ENCODE measurements at regions not wholly inside any gene's neighbourhood (a gene's known extent, or its start where the extent isn't known, plus 50 kb on each side); places are given as distances from the start of the nearest gene placed in this dataset.

GRCh38 chr9:99743006-99743405 is 78.7 kb upstream of the NR4A3 start:
- no peak overlapping the region for H4K5ac ChIP-seq (ENCODE audit: insufficient read length, low read depth, low read length)
- TF ChIP-seq, protein P1, sequence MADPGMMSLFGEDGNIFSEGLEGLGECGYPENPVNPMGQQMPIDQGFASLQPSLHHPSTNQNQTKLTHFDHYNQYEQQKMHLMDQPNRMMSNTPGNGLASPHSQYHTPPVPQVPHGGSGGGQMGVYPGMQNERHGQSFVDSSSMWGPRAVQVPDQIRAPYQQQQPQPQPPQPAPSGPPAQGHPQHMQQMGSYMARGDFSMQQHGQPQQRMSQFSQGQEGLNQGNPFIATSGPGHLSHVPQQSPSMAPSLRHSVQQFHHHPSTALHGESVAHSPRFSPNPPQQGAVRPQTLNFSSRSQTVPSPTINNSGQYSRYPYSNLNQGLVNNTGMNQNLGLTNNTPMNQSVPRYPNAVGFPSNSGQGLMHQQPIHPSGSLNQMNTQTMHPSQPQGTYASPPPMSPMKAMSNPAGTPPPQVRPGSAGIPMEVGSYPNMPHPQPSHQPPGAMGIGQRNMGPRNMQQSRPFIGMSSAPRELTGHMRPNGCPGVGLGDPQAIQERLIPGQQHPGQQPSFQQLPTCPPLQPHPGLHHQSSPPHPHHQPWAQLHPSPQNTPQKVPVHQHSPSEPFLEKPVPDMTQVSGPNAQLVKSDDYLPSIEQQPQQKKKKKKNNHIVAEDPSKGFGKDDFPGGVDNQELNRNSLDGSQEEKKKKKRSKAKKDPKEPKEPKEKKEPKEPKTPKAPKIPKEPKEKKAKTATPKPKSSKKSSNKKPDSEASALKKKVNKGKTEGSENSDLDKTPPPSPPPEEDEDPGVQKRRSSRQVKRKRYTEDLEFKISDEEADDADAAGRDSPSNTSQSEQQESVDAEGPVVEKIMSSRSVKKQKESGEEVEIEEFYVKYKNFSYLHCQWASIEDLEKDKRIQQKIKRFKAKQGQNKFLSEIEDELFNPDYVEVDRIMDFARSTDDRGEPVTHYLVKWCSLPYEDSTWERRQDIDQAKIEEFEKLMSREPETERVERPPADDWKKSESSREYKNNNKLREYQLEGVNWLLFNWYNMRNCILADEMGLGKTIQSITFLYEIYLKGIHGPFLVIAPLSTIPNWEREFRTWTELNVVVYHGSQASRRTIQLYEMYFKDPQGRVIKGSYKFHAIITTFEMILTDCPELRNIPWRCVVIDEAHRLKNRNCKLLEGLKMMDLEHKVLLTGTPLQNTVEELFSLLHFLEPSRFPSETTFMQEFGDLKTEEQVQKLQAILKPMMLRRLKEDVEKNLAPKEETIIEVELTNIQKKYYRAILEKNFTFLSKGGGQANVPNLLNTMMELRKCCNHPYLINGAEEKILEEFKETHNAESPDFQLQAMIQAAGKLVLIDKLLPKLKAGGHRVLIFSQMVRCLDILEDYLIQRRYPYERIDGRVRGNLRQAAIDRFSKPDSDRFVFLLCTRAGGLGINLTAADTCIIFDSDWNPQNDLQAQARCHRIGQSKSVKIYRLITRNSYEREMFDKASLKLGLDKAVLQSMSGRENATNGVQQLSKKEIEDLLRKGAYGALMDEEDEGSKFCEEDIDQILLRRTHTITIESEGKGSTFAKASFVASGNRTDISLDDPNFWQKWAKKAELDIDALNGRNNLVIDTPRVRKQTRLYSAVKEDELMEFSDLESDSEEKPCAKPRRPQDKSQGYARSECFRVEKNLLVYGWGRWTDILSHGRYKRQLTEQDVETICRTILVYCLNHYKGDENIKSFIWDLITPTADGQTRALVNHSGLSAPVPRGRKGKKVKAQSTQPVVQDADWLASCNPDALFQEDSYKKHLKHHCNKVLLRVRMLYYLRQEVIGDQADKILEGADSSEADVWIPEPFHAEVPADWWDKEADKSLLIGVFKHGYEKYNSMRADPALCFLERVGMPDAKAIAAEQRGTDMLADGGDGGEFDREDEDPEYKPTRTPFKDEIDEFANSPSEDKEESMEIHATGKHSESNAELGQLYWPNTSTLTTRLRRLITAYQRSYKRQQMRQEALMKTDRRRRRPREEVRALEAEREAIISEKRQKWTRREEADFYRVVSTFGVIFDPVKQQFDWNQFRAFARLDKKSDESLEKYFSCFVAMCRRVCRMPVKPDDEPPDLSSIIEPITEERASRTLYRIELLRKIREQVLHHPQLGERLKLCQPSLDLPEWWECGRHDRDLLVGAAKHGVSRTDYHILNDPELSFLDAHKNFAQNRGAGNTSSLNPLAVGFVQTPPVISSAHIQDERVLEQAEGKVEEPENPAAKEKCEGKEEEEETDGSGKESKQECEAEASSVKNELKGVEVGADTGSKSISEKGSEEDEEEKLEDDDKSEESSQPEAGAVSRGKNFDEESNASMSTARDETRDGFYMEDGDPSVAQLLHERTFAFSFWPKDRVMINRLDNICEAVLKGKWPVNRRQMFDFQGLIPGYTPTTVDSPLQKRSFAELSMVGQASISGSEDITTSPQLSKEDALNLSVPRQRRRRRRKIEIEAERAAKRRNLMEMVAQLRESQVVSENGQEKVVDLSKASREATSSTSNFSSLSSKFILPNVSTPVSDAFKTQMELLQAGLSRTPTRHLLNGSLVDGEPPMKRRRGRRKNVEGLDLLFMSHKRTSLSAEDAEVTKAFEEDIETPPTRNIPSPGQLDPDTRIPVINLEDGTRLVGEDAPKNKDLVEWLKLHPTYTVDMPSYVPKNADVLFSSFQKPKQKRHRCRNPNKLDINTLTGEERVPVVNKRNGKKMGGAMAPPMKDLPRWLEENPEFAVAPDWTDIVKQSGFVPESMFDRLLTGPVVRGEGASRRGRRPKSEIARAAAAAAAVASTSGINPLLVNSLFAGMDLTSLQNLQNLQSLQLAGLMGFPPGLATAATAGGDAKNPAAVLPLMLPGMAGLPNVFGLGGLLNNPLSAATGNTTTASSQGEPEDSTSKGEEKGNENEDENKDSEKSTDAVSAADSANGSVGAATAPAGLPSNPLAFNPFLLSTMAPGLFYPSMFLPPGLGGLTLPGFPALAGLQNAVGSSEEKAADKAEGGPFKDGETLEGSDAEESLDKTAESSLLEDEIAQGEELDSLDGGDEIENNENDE (IDR thresholded peaks at IDR 0.05; ENCODE audit: insufficient replicate concordance, low read length), result no peak

More at GRCh38 chr9:99743006-99743405, 78.7 kb upstream of the NR4A3 start:
- H2BK5ac ChIP-seq (ENCODE audit: low read depth, low read length), result no peak overlapping the region
- H3K23me2 ChIP-seq (ENCODE audit: low read depth, low read length), result no peaks in the 10 kb centered on the region
- CTCF ChIA-PET (ENCODE audit: partially characterized antibody), result no interaction called here
- no peak overlapping the region for H2BK12ac ChIP-seq (ENCODE audit: low read depth, low read length)
- no peaks in the 10 kb centered on the region for H3K79me1 ChIP-seq (ENCODE audit: low read depth, low read length)
- FAIRE-seq (no peak), DNase-seq (ENCODE audit: low read depth in 1 of 2, low spot score in 2 of 2) (no peak)
- no peak overlapping the region for H3K27ac ChIP-seq (ENCODE audit: low read depth, low read length)
- H3K36me3 ChIP-seq (ENCODE audit: control insufficient read depth in 2 of 4, insufficient read depth in 4 of 4, low read length in 3 of 4), result no peaks in the 10 kb centered on the region
- no peak overlapping the region for H3K14ac ChIP-seq (ENCODE audit: insufficient read length)
- H4K8ac ChIP-seq (ENCODE audit: extremely low read depth, insufficient read depth, low read length), result no peak overlapping the region
- POLR2A ChIA-PET (ENCODE audit: partially characterized antibody), result no interaction called here
- H3K4me2 ChIP-seq (ENCODE audit: insufficient read depth in 1 of 2, low read depth in 2 of 2, low read length in 2 of 2), result no peak overlapping the region
- no peak overlapping the region for H2BK120ac ChIP-seq (replicated peaks; ENCODE audit: low read depth, low read length)
- H3K4me1 ChIP-seq (replicated peaks in 1 of 4; ENCODE audit: control insufficient read depth in 3 of 4, insufficient read depth in 4 of 4, low read length in 3 of 4), result peaks cover 0 to 4% (median 0%) of the 10 kb centered on the region in 4 experiments; a peak in 2 of 7 replicates
- H4K91ac ChIP-seq (replicated peaks; ENCODE audit: insufficient read length, low read length), result no peak overlapping the region
- no peak overlapping the region for H2BK15ac ChIP-seq (ENCODE audit: low read length)
- H3K27me3 ChIP-seq (replicated peaks in 1 of 4; ENCODE audit: control insufficient read depth in 3 of 4, extremely low read depth in 1 of 4, insufficient read depth in 3 of 4, low read length in 3 of 4), result no peaks in the 10 kb centered on the region
- no peaks in the 10 kb centered on the region for H3K79me2 ChIP-seq (ENCODE audit: control insufficient read depth in 1 of 2, insufficient read depth in 2 of 2, low read length in 2 of 2)
- no peaks in the 10 kb centered on the region for H3K9me3 ChIP-seq (ENCODE audit: insufficient read depth in 2 of 2, low read depth in 1 of 2, low read length in 1 of 2)
- H2BK20ac ChIP-seq (ENCODE audit: low read length), result no peak overlapping the region
- no peak overlapping the region for H3K9ac ChIP-seq (replicated peaks in 1 of 4; ENCODE audit: extremely low read depth in 1 of 4, low read depth in 3 of 4, low read length in 3 of 4)
- H2AK5ac ChIP-seq (ENCODE audit: low read depth, low read length), result no peak overlapping the region
- no peak overlapping the region for H3K23ac ChIP-seq (ENCODE audit: insufficient read length)
- H3K56ac ChIP-seq (replicated peaks; ENCODE audit: insufficient read length, low read depth, low read length), result no peak overlapping the region
- no peaks in the 10 kb centered on the region for H4K20me1 ChIP-seq (replicated peaks in 1 of 2; ENCODE audit: control insufficient read depth in 1 of 2, insufficient read depth in 2 of 2, low read length in 2 of 2)
- no peak overlapping the region for H3K4me3 ChIP-seq (ENCODE audit: extremely low read depth in 1 of 4, insufficient read depth in 2 of 4, low read depth in 3 of 4, low read length in 4 of 4)
- WGBS, 2 experiments (ENCODE audit: extremely low coverage in 1 of 2, insufficient coverage in 1 of 2, insufficient read length in 1 of 2, insufficient replicate concordance in 2 of 2, low coverage in 1 of 2, low lambda C conversion rate in 2 of 2, missing lambda C conversion rate in 1 of 2), result 79% methylated on average over 2 of the region's 2 CpGs; no CpG with 5 or more reads in 1 of the 2 experiments
- H3K18ac ChIP-seq (ENCODE audit: extremely low read depth, low read length), result no peak overlapping the region
- H3K4ac ChIP-seq (replicated peaks; ENCODE audit: insufficient read length, low read depth, low read length), result no peak overlapping the region
- H2AFZ ChIP-seq (ENCODE audit: low read length), result no peak overlapping the region
